A673 (cell line): ENCODE measurements at regions not wholly inside any gene's neighbourhood (a gene's known extent, or its start where the extent isn't known, plus 50 kb on each side); places are given as distances from the start of the nearest gene placed in this dataset.

ENCODE experiments used
- CTCF ChIP-seq: fragments of 300-800, 200-600 bp; sonication (generic); conservative IDR thresholded peaks from 2 replicates; pipeline ENCODE4 v1.5.1; 2017; ENCODE audit warnings: low read depth, mild to moderate bottlenecking, antibody characterized with exemption, low read length, moderate library complexity, mixed read lengths
- EZH2 ChIP-seq: fragments of 200-600 bp; sonication (generic); IDR thresholded peaks from 2 replicates; pipeline ENCODE4 v1.6.1; 2017; ENCODE audit warnings: borderline replicate concordance, low read depth, mild to moderate bottlenecking, mixed read lengths, antibody characterized with exemption, low read length; ENCODE audit not compliant: poor library complexity, severe bottlenecking

GRCh38 chr10:104574838-104575237 is 66.3 kb upstream of the SORCS3 start:
- TF ChIP-seq CTCF: no peak
- TF ChIP-seq EZH2: no peak
